ENCODE measurements at regions not wholly inside any gene's neighbourhood (a gene's known extent, or its start where the extent isn't known, plus 50 kb on each side); places are given as distances from the start of the nearest gene placed in this dataset.

GRCh38 chr2:242001853-242002252 is 132.3 kb downstream of the RTP5 start:
- TF ChIP-seq CTCF (IDR thresholded peaks at IDR 0.05) (no peak), POLR2A (IDR thresholded peaks at IDR 0.05) (no peak), POLR2AphosphoS5 (IDR thresholded peaks at IDR 0.05) (no peak)

All from gastroesophageal sphincter (tissue), 3 donors.